ENCODE measurements at regions not wholly inside any gene's neighbourhood (a gene's known extent, or its start where the extent isn't known, plus 50 kb on each side); places are given as distances from the start of the nearest gene placed in this dataset.

DNA sequence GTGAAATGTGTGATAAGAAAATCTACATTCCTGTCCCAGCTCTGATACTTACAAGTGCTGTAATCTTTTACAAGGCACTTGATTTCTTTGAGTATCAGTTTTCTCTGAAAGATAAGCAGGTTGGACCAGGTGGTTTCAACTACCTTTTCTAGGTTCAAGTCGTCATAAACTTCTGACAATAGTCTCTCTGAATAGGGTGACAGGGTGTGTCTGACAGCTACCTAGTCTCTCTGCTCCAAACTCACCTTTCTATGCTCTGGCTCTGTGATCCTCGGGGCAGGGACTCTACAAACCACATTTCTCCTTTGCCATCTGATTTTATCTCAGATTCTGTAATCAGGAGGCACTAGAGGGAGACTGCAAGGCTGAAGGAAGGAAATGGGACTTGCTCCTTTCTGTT lies 137.7 kb upstream of the SYT1 start:
- Histone ChIP-seq H3K36me3 (ENCODE audit: low read depth, missing control alignments) (no peaks in the 10 kb centered on the region), H3K9me3 (no peaks in the 10 kb centered on the region), H3K4me1 (no peaks in the 10 kb centered on the region), H3K4me3 (no peak overlapping the region), H3K27me3 (no peaks in the 10 kb centered on the region), H3K27ac (no peak overlapping the region)
- WGBS, 2 donors, result 73 to 81% methylated on average over 2 of the region's 2 CpGs
- no peak for DNase-seq
- TF ChIP-seq POLR2A (IDR thresholded peaks at IDR 0.05), result no peak
- TF ChIP-seq, protein P1, sequence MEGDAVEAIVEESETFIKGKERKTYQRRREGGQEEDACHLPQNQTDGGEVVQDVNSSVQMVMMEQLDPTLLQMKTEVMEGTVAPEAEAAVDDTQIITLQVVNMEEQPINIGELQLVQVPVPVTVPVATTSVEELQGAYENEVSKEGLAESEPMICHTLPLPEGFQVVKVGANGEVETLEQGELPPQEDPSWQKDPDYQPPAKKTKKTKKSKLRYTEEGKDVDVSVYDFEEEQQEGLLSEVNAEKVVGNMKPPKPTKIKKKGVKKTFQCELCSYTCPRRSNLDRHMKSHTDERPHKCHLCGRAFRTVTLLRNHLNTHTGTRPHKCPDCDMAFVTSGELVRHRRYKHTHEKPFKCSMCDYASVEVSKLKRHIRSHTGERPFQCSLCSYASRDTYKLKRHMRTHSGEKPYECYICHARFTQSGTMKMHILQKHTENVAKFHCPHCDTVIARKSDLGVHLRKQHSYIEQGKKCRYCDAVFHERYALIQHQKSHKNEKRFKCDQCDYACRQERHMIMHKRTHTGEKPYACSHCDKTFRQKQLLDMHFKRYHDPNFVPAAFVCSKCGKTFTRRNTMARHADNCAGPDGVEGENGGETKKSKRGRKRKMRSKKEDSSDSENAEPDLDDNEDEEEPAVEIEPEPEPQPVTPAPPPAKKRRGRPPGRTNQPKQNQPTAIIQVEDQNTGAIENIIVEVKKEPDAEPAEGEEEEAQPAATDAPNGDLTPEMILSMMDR (IDR thresholded peaks at IDR 0.05), result no peak
- intact Hi-C loops (cut with DNase I; ENCODE audit: low total_unique reads), result no loop called here

DNA sequence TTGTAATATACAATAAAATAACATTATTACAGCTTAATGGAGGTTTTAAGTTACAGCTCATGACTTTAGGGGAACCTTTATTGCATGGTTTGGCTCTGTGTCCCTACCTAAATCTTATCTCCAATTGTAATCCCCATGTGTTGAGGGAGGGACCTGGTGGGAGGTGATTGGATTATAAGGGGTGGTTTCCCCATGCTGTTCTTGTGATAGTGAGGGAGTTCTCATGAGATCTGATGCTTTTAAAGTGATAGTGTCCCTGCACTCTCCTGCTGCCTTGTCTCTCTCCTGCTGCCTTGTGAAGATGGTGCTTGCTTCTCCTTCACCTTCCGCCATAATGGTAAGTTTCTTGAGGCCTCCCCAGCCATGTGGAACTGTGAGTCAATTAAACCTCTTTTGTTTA lies 132.1 kb upstream of the SYT1 start:
- 94 to 96% methylated on average over 1 of the region's 1 CpG for WGBS, 2 donors
- no peaks in the 10 kb centered on the region for H3K4me1 ChIP-seq
- no peak for TF ChIP-seq POLR2A (IDR thresholded peaks at IDR 0.05)
- TF ChIP-seq, protein P1 (IDR thresholded peaks at IDR 0.05), result no peak

DNA sequence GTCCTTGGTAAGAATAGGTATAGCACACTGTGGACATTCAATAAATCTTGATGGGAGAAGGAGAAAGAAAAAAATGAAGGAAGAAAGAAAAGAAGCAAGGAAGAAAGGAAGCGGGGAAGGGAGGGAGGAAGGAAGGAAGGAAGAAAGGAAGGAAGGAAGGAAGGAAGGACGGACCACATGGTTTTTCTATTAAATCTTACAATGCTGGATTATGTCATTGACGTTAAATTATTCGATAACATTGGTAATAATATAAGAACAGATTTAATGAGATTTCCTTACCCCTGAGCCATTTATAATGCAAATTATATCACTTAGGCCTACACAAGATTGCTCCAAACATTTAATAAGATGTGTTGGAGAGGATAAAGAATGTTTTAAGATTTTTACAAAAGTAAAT lies 124.9 kb upstream of the SYT1 start:
- Histone ChIP-seq H3K4me1 (no peaks in the 10 kb centered on the region), H3K36me3 (ENCODE audit: low read depth, missing control alignments) (no peaks in the 10 kb centered on the region), H3K27ac (no peak overlapping the region), H3K4me3 (no peak overlapping the region), H3K9me3 (no peaks in the 10 kb centered on the region), H3K27me3 (no peaks in the 10 kb centered on the region)
- DNase-seq, result no peak
- TF ChIP-seq, protein P1 (IDR thresholded peaks at IDR 0.05), result no peak
- TF ChIP-seq POLR2A (IDR thresholded peaks at IDR 0.05), result no peak
- 87 to 92% methylated on average over 4 of the region's 4 CpGs for WGBS, 2 donors
- intact Hi-C loops (cut with DNase I; ENCODE audit: low total_unique reads), result no loop called here

More for the DNA sequence above, 132.1 kb upstream of the SYT1 start:
- Histone ChIP-seq H3K4me3 (no peak overlapping the region), H3K9me3 (no peaks in the 10 kb centered on the region), H3K36me3 (ENCODE audit: low read depth, missing control alignments) (no peaks in the 10 kb centered on the region), H3K27ac (no peak overlapping the region), H3K27me3 (no peaks in the 10 kb centered on the region)
- intact Hi-C loops (cut with DNase I; ENCODE audit: low total_unique reads), result no loop called here
- no peak for DNase-seq

DNA sequence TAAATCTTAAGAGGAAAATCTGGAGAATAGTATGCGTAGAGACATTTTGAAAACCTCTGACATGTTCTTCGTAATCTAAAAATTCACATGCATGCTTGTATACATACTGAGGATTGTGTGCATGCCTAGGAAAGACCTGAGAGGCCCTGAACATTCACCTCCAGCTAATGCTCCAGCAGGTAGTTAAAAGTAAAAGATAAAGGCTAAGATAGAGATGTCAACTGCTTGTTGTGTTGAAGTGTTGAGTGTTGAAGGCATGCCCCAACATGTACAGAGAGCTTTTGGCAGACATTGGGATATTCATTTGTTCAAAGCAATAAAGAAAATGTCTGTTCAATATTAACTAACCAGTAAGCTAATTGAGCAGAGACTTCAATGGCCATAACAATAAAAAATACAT lies 118.6 kb upstream of the SYT1 start:
- no peaks in the 10 kb centered on the region for H3K4me1 ChIP-seq
- 86 to 93% methylated on average over 2 of the region's 2 CpGs for WGBS, 2 donors
- TF ChIP-seq POLR2A (IDR thresholded peaks at IDR 0.05), result no peak
- TF ChIP-seq, protein P1 (IDR thresholded peaks at IDR 0.05), result no peak
- H3K36me3 ChIP-seq (ENCODE audit: low read depth, missing control alignments), result no peaks in the 10 kb centered on the region
- H3K27me3 ChIP-seq, result no peaks in the 10 kb centered on the region
- intact Hi-C loops (cut with DNase I; ENCODE audit: low total_unique reads), result no loop called here
- DNase-seq, result no peak
- H3K4me3 ChIP-seq, result no peak overlapping the region
- no peaks in the 10 kb centered on the region for H3K9me3 ChIP-seq
- H3K27ac ChIP-seq, result no peak overlapping the region

DNA sequence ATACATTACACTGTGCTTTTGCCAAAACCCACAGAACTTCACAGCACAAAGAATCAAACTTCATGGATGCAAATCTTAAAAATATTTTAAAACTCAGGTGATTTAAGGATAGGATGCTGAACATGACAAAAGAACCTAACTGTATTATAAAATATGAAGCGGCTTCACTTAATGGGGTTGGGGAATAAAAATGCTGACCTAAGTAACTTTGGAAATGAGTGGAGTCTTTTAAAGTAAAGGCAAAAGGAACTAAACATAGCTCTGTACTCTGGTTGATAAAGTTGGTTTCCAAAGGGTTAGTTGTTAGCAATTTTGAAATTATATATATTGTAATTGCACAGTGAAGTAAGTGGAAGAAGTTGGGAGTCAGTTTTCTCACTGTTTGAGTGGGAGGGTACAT lies 111.5 kb upstream of the SYT1 start:
- 90 to 96% methylated on average over 1 of the region's 1 CpG for WGBS, 2 donors
- Histone ChIP-seq H3K4me1 (no peaks in the 10 kb centered on the region), H3K27ac (no peak overlapping the region), H3K4me3 (no peak overlapping the region), H3K27me3 (no peaks in the 10 kb centered on the region), H3K36me3 (ENCODE audit: low read depth, missing control alignments) (no peaks in the 10 kb centered on the region), H3K9me3 (no peaks in the 10 kb centered on the region)
- no peak for DNase-seq
- TF ChIP-seq POLR2A (IDR thresholded peaks at IDR 0.05), result no peak
- TF ChIP-seq, protein P1 (IDR thresholded peaks at IDR 0.05), result no peak
- intact Hi-C loops (cut with DNase I; ENCODE audit: low total_unique reads), result no loop called here
